B cell (primary cell): ENCODE measurements at regions not wholly inside any gene's neighbourhood (a gene's known extent, or its start where the extent isn't known, plus 50 kb on each side); places are given as distances from the start of the nearest gene placed in this dataset.

Source experiments
- ATAC-seq: fragments of 200-7000 bp; cut with Tn5 transposase; one replicate; pipeline ENCODE4 v1.10.0; 2021; ENCODE audit warnings: low read depth, mild to moderate bottlenecking, moderate number of reproducible peaks, moderate library complexity
- CTCF ChIA-PET: fragments of 350-600 bp; sonication (Branson Sonifier 250); formaldehyde crosslinking; loops from one replicate; lab custom pipeline; 2021; ENCODE audit warnings: antibody characterized with exemption, inconsistent platforms; lab: Charles Lee
- POLR2A ChIA-PET: fragments of 350-600 bp; sonication (Branson Sonifier 250); formaldehyde crosslinking; loops from one replicate; lab custom pipeline; 2021; ENCODE audit warnings: antibody characterized with exemption; lab: Charles Lee
- DNase-seq: peaks from one replicate; pipeline ENCODE4 v3.0.0; 2013
- H2AFZ ChIP-seq: 2 replicates; pipeline ENCODE4 v1.6.1; 2012; ENCODE audit warnings: mild to moderate bottlenecking, low read depth, low read length; ENCODE audit not compliant: insufficient read depth, poor library complexity, severe bottlenecking
- H3K27ac ChIP-seq, 2 donors: 1 replicate in 1 of 2; 2 replicates in 1 of 2; pipeline ENCODE4 v1.5.1; 2012 to 2013; ENCODE audit warnings: low read length in 2 of 2, mild to moderate bottlenecking in 2 of 2, moderate library complexity in 1 of 2
- H3K27me3 ChIP-seq, 4 experiments: fragments of 200-600 bp in 1 of 4; sonication (generic) in 1 of 4; replicated peaks in 1 of 4; 1 replicate in 2 of 4; 2 replicates in 2 of 4; pipeline versions ENCODE4 v1.6.1 to v1.7.0; 2013 to 2016; ENCODE audit warnings: low read length in 3 of 4, mild to moderate bottlenecking in 2 of 4, mixed read lengths in 1 of 4, moderate library complexity in 1 of 4; ENCODE audit not compliant: insufficient read depth in 4 of 4, control insufficient read depth in 3 of 4; ENCODE audit errors: control extremely low read depth in 1 of 4
- H3K36me3 ChIP-seq, 2 experiments: replicated peaks in 1 of 2; 1 replicate in 1 of 2; 2 replicates in 1 of 2; pipeline versions ENCODE4 v1.6.1 to v1.7.1; 2013; ENCODE audit warnings: low read length in 1 of 2; ENCODE audit not compliant: insufficient read depth in 2 of 2, control insufficient read depth in 1 of 2; ENCODE audit errors: control extremely low read depth in 1 of 2, extremely low read depth in 1 of 2
- H3K4me1 ChIP-seq, 2 donors: fragments of 200-600 bp in 1 of 2; sonication (generic) in 1 of 2; 1 replicate in 1 of 2; 2 replicates in 1 of 2; pipeline versions ENCODE4 v1.5.1 to v1.6.1; 2013 to 2017; ENCODE audit warnings: low read length in 2 of 2; ENCODE audit not compliant: control insufficient read depth in 2 of 2, insufficient read depth in 2 of 2
- H3K4me2 ChIP-seq: replicated peaks from 2 replicates; pipeline ENCODE3; 2012; ENCODE audit warnings: mild to moderate bottlenecking, low read depth, low read length; ENCODE audit not compliant: poor library complexity, severe bottlenecking
- H3K4me3 ChIP-seq, 5 experiments: fragments of 200-600 bp in 1 of 5; sonication (generic) in 1 of 5; 1 replicate in 3 of 5; 2 replicates in 2 of 5; pipeline versions ENCODE4 v1.5.1 to v1.7.0; 2011 to 2016; ENCODE audit warnings: low read length in 4 of 5, mild to moderate bottlenecking in 4 of 5, low read depth in 2 of 5, control low read depth in 1 of 5, moderate library complexity in 1 of 5; ENCODE audit not compliant: insufficient read depth in 1 of 5; ENCODE audit errors: control extremely low read depth in 1 of 5, extremely low read depth in 1 of 5
- H3K79me2 ChIP-seq: fragments of 200-600 bp; sonication (generic); one replicate; pipeline ENCODE4 v1.6.0; 2016; ENCODE audit warnings: low read length; ENCODE audit not compliant: control insufficient read depth, insufficient read depth
- H3K9ac ChIP-seq: fragments of 200-600 bp; sonication (generic); 2 replicates; pipeline ENCODE4 v1.6.1; 2017; ENCODE audit warnings: mild to moderate bottlenecking, low read length, moderate library complexity
- H3K9me3 ChIP-seq, 3 donors: one replicate each; pipeline versions ENCODE4 v1.6.1 to v1.7.1; 2013; ENCODE audit warnings: low read length in 2 of 3; ENCODE audit not compliant: control insufficient read depth in 2 of 3, insufficient read depth in 1 of 3; ENCODE audit errors: control extremely low read depth in 1 of 3
- H4K20me1 ChIP-seq: 2 replicates; pipeline ENCODE4 v1.6.0; 2012; ENCODE audit warnings: mild to moderate bottlenecking, low read length; ENCODE audit not compliant: insufficient read depth, control insufficient read depth, poor library complexity, severe bottlenecking
- H3K27ac Mint-ChIP-seq: one replicate; pipeline ENCODE4 v1.8.0; 2021; ENCODE audit warnings: mixed read lengths
- H3K27me3 Mint-ChIP-seq: one replicate; pipeline ENCODE4 v1.8.0; 2021; ENCODE audit warnings: mixed read lengths
- H3K4me1 Mint-ChIP-seq: one replicate; pipeline ENCODE4 v1.8.0; 2021; ENCODE audit warnings: mixed read lengths
- H3K4me3 Mint-ChIP-seq: one replicate; pipeline ENCODE4 v1.8.0; 2021; ENCODE audit warnings: mixed read lengths
- H3K9me3 Mint-ChIP-seq: one replicate; pipeline ENCODE4 v1.8.0; 2022; ENCODE audit warnings: mixed read lengths; ENCODE audit not compliant: insufficient read depth
- CTCF ChIP-seq: fragments of 200-600 bp; IDR thresholded peaks from one replicate; pipeline ENCODE4 v1.8.0; 2022; ENCODE audit warnings: antibody characterized with exemption, mild to moderate bottlenecking
- EZH2 ChIP-seq: IDR thresholded peaks from 2 replicates; pipeline ENCODE4 v1.6.1; 2012; ENCODE audit warnings: borderline replicate concordance, low read depth, mild to moderate bottlenecking, moderate library complexity, low read length; ENCODE audit not compliant: insufficient read depth, poor library complexity, severe bottlenecking
- WGBS: methylation state at CpG from one replicate; pipeline ENCODE4 v1.1.5; 2013; ENCODE audit warnings: missing lambda C conversion rate; ENCODE audit not compliant: insufficient coverage; 5-methylcytosine and 5-hydroxymethylcytosine counted together
- intact Hi-C: fragments of 100-400 bp; cut with micrococcal nuclease; formaldehyde crosslinking; loops from one replicate; pipeline ENCODE4 v1.10.0; 2022

DNA sequence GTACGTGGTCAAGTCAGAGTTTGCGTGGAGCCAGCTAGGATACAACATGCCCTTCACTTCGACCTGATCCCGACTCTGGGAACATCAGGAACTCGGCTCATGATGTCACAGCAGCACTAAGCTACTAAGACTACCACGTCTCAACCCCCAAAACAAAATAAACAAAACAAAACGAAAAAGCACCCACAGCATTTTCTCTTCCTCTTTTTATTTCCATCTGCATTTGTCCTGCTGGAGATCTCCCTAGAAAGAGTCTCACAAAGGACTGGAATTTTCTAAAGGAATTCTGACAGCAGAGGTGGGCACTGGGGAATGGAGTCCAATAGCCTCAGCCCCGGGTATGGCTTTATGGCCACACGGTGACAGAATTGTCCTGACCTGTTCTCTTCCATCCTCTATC is 196.6 kb downstream of the SALL1 start:
- no peak overlapping the region for H3K4me2 ChIP-seq
- intact Hi-C loops: no loop called here
- no peaks in the 10 kb centered on the region for H3K36me3 ChIP-seq
- H3K79me2 ChIP-seq: no peaks in the 10 kb centered on the region
- Mint-ChIP-seq H3K9me3 (no peaks in the 10 kb centered on the region), H3K4me3 (no peak overlapping the region), H3K27ac (no peak overlapping the region), H3K27me3 (peaks cover 12% of the 10 kb centered on the region), H3K4me1 (no peaks in the 10 kb centered on the region)
- H3K27me3 ChIP-seq: peaks cover 0 to 2% (median 0%) of the 10 kb centered on the region in 4 experiments
- H3K4me3 ChIP-seq: no peak overlapping the region
- CTCF ChIA-PET: no interaction called here
- H3K27ac ChIP-seq: no peak overlapping the region
- TF ChIP-seq EZH2: no peak
- no peaks in the 10 kb centered on the region for H4K20me1 ChIP-seq
- H3K4me1 ChIP-seq: no peaks in the 10 kb centered on the region
- H3K9ac ChIP-seq: no peak overlapping the region
- H3K9me3 ChIP-seq: no peaks in the 10 kb centered on the region
- ATAC-seq (no peak), DNase-seq (no peak)
- H2AFZ ChIP-seq: no peak overlapping the region
- 61% methylated on average over 7 of the region's 9 CpGs for WGBS
- POLR2A ChIA-PET: no interaction called here

DNA sequence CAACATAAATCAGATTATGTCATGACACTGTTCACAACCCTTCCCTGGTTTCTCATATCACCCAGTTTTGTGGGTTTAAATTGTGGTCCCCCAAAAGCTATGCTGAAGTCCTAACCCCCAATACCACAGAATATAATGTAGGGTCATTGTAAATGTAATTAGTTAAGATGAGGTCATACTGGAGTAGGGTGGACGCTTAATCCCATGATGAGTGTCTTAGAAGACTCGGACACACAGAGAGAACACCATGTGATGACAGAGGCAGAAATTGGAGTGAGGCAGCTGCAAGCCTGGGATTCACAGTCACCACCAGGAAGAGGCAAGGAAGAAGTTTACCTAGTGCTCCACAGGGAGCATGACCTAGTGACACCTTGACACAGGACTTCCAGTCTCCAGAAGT is 197.8 kb downstream of the SALL1 start:
- intact Hi-C loops: no loop called here
- no peaks in the 10 kb centered on the region for H3K79me2 ChIP-seq
- no peak for TF ChIP-seq CTCF
- TF ChIP-seq EZH2: no peak

More for the DNA sequence above, 197.8 kb downstream of the SALL1 start:
- ChIA-PET POLR2A (no interaction called here), CTCF (no interaction called here)
- H3K9me3 ChIP-seq: no peaks in the 10 kb centered on the region
- no peak overlapping the region for H3K4me2 ChIP-seq
- H3K27me3 ChIP-seq: peaks cover 0 to 2% (median 0%) of the 10 kb centered on the region in 4 experiments
- H3K4me1 ChIP-seq: no peaks in the 10 kb centered on the region
- no peaks in the 10 kb centered on the region for H4K20me1 ChIP-seq
- H3K4me1 Mint-ChIP-seq: no peaks in the 10 kb centered on the region
- DNase-seq (no peak), ATAC-seq (no peak)
- H3K4me3 ChIP-seq: no peak overlapping the region
- H3K27ac Mint-ChIP-seq: no peak overlapping the region
- WGBS: 93% methylated on average over 2 of the region's 2 CpGs
- H3K27ac ChIP-seq: no peak overlapping the region
- peaks cover 12% of the 10 kb centered on the region for H3K27me3 Mint-ChIP-seq
- H3K4me3 Mint-ChIP-seq: no peak overlapping the region
- no peaks in the 10 kb centered on the region for H3K9me3 Mint-ChIP-seq
- no peak overlapping the region for H2AFZ ChIP-seq
- H3K36me3 ChIP-seq: no peaks in the 10 kb centered on the region
- no peak overlapping the region for H3K9ac ChIP-seq
